ENCODE measurements at regions not wholly inside any gene's neighbourhood (a gene's known extent, or its start where the extent isn't known, plus 50 kb on each side); places are given as distances from the start of the nearest gene placed in this dataset.
"Not testable (repeated sequence)": the region's sequence is repeated elsewhere in the genome, so short reads cannot be mapped to it uniquely, and the experiment has no call there.

- no peak for DNase-seq
Measured at GRCh38 chr13:74264333-74264732, 130.1 kb upstream of the KLF12 start.

- not testable (repeated sequence) for DNase-seq
Measured at GRCh38 chr13:74260420-74260819, 126.2 kb upstream of the KLF12 start.

GRCh38 chr13:74259641-74260040 is 125.4 kb upstream of the KLF12 start:
- no peak for DNase-seq

- DNase-seq, result no peak
Measured at GRCh38 chr13:74258961-74259360, 124.8 kb upstream of the KLF12 start.

- no peak for DNase-seq
Measured at GRCh38 chr13:74256969-74257368, 122.8 kb upstream of the KLF12 start.

GRCh38 chr13:74253161-74253560 is 119.0 kb upstream of the KLF12 start:
- DNase-seq, result no peak

GRCh38 chr13:74251778-74252519 is 117.7 kb upstream of the KLF12 start:
- no peak for DNase-seq

- no peak for DNase-seq
Measured at GRCh38 chr13:74250738-74251190, 116.6 kb upstream of the KLF12 start.

GRCh38 chr13:74248477-74248876 is 114.3 kb upstream of the KLF12 start:
- no peak for DNase-seq

GRCh38 chr13:74246487-74246886 is 112.3 kb upstream of the KLF12 start:
- no peak for DNase-seq

GRCh38 chr13:74243637-74244526 is 109.7 kb upstream of the KLF12 start:
- DNase-seq, result no peak

- not testable (repeated sequence) for DNase-seq
Measured at GRCh38 chr13:74241343-74241742, 107.1 kb upstream of the KLF12 start.

GRCh38 chr13:74230984-74231501 is 96.8 kb upstream of the KLF12 start:
- no peak for DNase-seq

GRCh38 chr13:74229242-74229641 is 95.0 kb upstream of the KLF12 start:
- DNase-seq, result no peak

- DNase-seq, result no peak
Measured at GRCh38 chr13:74227476-74228158, 93.4 kb upstream of the KLF12 start.

GRCh38 chr13:74226791-74227475 is 92.7 kb upstream of the KLF12 start:
- DNase-seq, result no peak

GRCh38 chr13:74221752-74222151 is 87.5 kb upstream of the KLF12 start:
- no peak for DNase-seq

- no peak for DNase-seq
Measured at GRCh38 chr13:74219566-74219965, 85.4 kb upstream of the KLF12 start.

- DNase-seq, result no peak
Measured at GRCh38 chr13:74218291-74218690, 84.1 kb upstream of the KLF12 start.

GRCh38 chr13:74217811-74218210 is 83.6 kb upstream of the KLF12 start:
- DNase-seq, result no peak

GRCh38 chr13:74215420-74215819 is 81.2 kb upstream of the KLF12 start:
- DNase-seq, result no peak

GRCh38 chr13:74214321-74214720 is 80.1 kb upstream of the KLF12 start:
- DNase-seq, result no peak
